GM19238 (cell line): ENCODE measurements at regions not wholly inside any gene's neighbourhood (a gene's known extent, or its start where the extent isn't known, plus 50 kb on each side); places are given as distances from the start of the nearest gene placed in this dataset.

Source experiments
- DNase-seq: peaks from one replicate; pipeline ENCODE4 v3.0.0; 2011; ENCODE audit warnings: low spot score; ENCODE audit not compliant: insufficient read length

DNA sequence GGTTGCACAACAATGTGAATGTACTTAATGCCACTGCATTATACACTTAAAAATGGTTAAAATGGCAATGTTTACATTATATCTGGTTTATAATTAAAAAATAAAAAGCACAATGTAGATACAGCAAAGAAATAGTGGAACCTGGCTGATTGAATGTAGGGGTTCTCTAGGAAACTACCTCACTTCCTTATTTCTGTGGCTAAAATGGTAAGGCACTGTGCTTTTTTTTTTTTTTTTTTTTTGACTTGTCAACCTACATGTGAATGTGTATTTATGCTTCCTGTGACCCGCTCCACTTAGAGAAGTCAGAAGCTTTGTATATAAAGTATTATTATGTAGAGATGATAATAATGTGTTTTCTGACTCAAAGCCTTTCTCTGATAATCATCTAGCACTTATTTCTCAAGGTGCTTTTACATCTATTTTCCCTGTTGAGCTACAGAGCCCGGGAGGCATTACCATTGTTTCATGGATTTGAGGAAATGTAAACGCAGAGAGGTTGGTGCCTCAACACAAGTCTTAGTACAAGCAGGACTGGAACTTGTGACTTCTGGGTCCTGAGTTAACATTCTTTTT, 55.0 kb downstream of the SOX4 start:
- DNase-seq, result no peak

DNA sequence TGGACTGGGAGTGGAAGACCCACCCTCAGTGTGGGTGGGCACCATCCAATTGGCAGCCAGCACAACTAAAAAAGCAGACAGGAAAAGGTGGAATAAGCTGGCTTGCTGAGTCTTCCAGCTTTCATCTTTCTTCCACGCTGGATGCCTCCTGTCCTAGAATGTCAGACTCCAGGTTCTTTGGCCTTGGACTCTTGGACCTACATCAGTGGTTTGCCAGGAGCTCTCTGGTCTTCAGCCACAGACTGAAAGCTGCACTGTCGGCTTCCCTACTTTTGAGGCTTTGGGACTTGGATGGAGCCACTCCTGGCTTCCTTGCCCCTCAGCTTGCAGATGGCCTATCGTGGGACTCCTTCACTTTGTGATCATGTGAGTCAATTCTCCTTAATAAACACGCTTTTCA, 59.8 kb downstream of the SOX4 start:
- DNase-seq, result no peak

DNA sequence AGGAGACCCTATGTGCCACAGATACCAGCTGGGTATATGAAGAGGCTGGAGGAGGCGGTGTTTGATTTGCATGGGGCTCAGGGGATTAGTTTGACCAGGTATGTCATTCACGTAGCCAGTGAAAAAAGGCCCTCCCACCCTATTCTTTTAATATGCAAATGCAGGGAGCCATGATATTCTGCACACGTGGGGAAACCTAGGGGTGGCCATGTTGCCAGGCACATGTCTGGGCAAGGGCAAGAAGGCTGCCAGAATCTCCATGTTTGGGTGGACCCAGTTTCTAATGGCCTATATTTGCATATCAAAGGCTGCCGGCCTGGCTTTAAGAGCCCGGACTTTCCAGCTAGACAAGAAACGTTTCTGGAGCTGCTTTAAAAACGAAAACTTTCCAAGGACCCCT, 60.4 kb downstream of the SOX4 start:
- DNase-seq, result no peak

- no peak for DNase-seq
These were observed 60.8 kb downstream of the SOX4 start for GRCh38 chr6:21654361-21654760.

DNA sequence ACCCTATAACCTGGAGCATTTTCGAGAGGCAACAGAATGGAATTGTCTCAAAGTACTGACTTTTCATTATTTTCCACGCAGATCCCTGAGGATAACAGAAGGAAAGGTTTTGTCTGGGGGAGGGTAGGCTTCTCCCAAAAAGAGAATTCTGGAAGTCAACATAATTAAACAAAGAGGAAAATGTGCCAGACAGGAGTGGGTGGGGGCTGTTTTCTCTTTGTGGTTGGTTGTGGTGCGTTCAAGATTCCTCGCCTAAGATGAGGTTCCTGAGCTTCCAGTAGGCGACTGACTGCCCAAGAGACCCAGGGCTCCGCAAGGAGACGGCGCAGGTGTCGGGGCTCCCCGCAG, 70.4 kb downstream of the SOX4 start:
- DNase-seq, result no peak

GRCh38 chr6:21664314-21665109, 71.0 kb downstream of the SOX4 start:
- DNase-seq, result no peak

GRCh38 chr6:21665110-21665391, 71.5 kb downstream of the SOX4 start:
- no peak for DNase-seq

GRCh38 chr6:21665392-21666200, 72.0 kb downstream of the SOX4 start:
- no peak for DNase-seq

- DNase-seq, result no peak
These were observed 72.7 kb downstream of the SOX4 start for GRCh38 chr6:21666201-21666691.

DNA sequence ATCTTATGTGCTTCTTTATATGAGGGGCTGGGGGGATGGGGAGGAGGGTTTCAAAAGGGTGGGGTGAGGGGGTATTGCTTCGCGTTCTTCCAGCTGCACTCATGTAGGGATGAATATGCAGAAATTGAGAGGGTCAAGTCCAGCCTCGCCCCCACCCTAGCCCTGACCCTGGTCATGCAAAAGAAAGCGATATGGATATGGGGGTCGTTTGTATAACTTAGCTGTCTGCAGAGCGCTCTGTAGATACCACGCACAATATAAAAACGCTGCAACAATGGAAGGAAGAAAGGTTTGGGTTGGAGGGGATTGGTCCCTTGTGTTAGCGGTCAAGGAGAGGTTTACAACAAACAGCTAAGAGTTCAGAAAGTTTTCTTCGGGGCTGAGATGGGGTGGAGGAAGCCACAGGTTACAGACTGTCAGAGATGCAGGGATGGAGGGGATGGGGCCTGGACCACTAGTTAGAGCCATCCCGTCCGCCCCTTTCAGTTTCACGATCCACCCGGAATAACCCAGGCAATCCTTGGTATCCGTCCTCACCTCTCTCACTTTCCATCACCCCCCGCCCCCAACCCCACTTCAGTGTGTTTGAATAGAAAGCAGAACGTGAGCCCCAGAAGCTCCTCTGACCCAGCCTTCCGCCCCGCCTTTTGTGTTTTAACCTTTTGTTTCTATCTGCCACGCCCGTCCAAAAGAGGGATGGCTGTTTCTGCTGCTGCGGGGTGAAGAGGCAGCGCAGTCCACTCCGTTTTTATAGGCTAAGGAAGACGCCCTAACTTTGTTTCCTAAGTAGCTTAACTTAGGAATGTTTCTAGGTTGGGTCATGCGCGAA, 73.5 kb downstream of the SOX4 start:
- DNase-seq, result no peak

DNA sequence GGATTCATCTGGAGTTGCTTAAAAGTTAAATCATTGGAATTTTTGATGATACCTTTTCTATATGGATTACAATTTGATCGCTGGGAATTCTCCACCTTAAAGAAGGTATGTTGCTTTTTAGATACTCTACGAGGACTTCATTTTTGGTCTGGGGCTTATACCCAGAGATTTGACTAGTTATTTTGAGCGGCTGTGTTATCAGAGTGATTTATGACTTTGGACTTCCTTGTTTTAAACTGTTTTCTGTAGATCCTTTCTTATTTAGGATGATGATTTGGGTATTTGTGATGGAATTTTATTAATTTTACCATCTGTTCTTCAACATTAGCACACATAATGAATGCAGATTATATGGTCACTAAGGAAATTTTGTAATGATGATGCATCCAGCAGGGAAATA, 75.2 kb downstream of the SOX4 start:
- no peak for DNase-seq

- no peak for DNase-seq
These were observed 83.2 kb downstream of the SOX4 start for GRCh38 chr6:21676769-21677168.

- DNase-seq, result no peak
These were observed 85.4 kb downstream of the SOX4 start for GRCh38 chr6:21678990-21679389.

DNA sequence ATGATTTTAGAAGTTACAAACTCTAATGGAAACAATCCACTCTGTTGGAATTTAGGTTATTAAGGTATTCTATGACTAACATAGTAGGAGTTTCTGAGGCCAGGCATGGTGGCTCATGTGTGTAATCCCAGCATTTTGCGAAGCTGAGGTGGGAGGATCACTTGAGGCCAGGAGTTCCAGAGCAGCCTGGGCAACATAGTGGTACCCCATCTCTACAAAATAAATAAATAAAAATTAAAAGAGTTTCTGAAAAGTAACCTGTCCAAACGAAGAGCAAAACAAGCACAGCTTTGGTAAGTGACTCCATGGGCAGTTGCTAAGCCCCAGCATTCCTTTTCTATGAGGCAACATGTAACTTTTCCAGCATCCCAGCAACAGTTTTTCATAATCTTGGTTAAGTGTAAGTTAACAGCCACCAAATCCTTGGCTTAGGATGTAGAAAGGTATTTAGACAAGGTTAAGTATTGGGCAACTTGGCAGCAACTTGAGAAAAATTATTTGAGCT, 86.3 kb downstream of the SOX4 start:
- DNase-seq, result no peak

DNA sequence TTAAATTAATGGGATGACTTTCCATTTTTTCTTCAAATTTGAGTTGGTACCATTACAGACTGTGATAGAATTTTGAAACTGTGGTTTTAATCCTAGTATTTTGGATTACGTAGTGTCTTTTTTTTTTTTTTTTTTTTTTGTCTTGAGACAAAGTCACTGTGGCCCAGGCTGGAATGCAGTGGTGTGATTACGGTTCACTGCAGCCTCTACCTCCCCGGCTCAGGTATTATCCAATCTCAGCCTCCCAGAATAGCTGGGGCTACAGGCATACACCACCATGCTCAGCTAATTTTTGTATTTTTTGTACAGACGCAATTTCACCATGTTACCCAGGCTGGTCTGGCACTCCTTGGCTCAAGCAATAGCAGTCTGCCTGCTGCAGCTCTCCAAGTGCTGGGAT, 87.1 kb downstream of the SOX4 start:
- no peak for DNase-seq

- no peak for DNase-seq
These were observed 96.9 kb downstream of the SOX4 start for GRCh38 chr6:21690489-21690888.

DNA sequence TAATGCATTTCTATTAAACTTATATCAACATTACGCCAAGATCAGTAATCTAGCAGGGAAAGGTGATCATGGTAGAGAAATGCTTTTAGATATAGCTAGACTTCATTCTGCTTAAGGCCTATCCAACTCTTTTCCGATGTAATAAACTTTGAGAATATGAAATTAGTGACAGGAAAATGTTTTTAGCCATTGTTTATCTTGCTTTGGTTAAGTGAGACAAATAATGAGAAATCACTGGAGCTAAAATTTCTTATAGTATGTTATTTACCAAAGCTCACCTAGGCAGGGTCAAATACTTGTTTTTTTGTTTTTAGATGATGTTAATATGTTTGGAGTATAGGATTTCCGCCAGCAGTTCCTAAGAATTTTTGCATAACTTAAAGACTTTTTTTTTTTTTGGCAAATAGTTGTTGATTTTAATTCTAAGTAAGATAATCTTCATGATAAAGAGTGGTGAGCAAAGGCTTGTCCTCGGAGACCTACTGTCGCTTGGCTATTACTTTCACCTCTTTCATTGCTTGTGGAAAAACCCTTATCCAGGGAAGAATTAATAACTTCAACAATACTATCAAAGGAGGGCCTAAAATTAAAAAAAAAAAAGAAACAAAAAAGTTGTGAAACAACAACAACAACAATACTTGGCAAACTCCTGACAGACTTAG, 98.3 kb downstream of the SOX4 start:
- no peak for DNase-seq

- no peak for DNase-seq
These were observed 99.2 kb downstream of the SOX4 start for GRCh38 chr6:21692721-21693120.

DNA sequence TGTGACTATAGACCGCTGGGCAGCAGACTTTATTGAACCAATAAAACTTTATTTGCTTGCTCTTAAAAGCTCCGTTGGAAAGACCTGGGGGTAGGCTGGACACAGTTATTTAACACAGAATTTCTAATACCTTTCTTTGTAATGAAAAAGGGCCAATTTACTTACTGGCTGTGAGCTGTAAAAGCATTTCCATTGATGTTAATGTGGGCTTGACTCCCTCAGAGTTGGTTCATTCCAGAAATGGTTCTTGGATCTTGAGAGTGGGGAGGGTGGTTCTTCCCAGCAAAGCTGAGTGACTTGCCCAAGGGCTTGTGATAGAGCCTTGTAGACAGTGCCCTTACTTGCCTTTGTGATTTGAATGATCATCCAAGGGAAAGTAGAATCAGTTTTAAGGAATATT, 100.6 kb downstream of the SOX4 start:
- no peak for DNase-seq

DNA sequence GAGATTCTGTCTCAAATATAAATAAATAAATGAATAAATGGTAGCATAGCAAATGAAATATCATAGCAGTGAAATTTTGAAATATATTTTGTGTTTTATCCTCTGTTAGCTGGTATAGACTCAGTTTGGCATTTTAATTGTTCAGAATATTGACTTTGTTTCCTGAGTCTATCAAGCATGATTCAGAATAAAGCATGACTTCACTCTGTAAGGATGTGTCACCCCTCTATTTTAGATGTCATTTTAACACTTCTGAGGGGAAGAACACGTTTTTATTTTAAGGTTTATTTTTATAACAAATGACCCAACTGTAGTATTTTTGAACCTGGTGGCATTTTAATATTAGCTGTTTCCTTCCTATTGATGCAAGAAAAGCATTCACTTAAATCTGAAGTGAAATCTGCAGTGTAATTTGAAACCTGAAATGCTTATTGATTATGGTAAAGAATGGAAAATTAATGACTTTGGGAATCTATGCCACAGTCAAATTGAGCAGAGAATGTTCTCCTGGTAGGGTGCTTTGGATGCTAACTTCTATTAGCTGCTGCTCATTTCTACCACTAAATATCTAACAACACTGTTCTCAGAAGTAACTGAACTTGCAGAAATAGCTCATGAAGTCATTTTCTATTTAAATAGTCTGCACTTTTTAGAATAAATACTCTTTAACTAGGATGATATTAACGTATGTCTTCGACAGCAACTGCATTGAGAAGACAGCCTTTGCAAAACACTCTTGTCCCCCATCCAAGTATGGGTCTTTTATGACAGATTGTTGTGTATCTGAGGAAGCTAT, 114.2 kb downstream of the SOX4 start:
- no peak for DNase-seq

DNA sequence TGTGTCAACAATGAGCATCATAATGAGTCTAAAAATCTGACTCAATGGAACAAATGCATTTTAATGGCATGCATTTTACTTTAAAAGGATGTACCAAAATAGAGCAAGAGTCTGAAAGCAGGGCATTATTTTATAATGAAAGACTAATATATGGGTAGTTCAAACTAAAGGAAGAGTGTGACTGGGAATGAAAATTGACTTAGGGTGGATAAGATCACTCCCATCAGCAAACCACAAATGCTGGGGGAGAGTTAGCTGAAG, 114.7 kb downstream of the SOX4 start:
- no peak for DNase-seq
